T-helper 9 cell (primary cell): ENCODE measurements at regions not wholly inside any gene's neighbourhood (a gene's known extent, or its start where the extent isn't known, plus 50 kb on each side); places are given as distances from the start of the nearest gene placed in this dataset.
"Not testable (repeated sequence)": the region's sequence is repeated elsewhere in the genome, so short reads cannot be mapped to it uniquely, and the experiment has no call there.

Experiments
- DNase-seq: peaks from one replicate; pipeline ENCODE4 v3.0.0-alpha.2; 2020

GRCh38 chr13:19061278-19061677 is 120.3 kb downstream of the TUBA3C start:
- no peak for DNase-seq

GRCh38 chr13:19060311-19061002 is 121.2 kb downstream of the TUBA3C start:
- no peak for DNase-seq

- DNase-seq = no peak
Measured at GRCh38 chr13:19059016-19059780, 122.4 kb downstream of the TUBA3C start.

- DNase-seq = no peak
Measured at GRCh38 chr13:19058566-19058965, 123.1 kb downstream of the TUBA3C start.

- no peak for DNase-seq
Measured at GRCh38 chr13:19057588-19058340, 123.9 kb downstream of the TUBA3C start.

GRCh38 chr13:19056984-19057490 is 124.6 kb downstream of the TUBA3C start:
- no peak for DNase-seq

GRCh38 chr13:19056355-19056880 is 125.2 kb downstream of the TUBA3C start:
- DNase-seq = no peak

DNA sequence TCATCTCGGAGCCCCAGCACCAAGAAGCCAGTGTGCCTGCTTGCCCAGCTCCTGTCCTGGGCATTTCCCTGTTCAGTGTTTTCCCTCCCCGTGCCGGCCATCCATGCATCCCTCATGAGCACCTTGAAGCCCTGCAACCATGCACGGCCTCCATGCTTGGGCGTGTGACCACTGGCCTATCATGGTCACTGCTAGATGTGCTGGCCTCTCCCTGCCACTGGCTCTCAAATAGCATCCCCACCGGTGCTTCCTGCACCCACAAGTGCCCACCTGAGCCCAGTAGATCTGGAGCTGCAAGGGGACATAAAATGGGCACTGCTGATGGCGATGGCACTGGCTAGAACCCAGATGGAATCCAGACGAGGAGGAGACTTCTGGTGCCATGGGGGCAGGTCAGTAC is 126.0 kb downstream of the TUBA3C start:
- no peak for DNase-seq

DNA sequence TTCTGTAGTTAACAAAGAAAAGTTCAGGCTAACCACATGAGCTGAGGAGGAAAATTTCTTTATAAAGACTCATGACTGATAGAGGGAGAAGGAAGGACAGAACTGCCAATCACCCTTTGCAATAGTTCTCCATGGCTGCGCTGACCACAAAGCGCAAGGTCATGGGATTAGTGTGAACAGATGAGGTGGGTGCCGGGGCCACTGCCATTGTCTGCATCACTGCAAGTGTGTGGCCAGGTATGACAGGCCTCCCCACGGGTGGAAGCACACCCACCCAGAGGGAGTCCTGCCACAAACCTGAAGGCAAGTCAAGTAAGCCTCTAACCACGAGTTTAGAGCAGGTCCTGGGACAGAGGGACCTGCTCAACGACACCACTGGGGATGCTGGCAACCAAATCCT is 128.1 kb downstream of the TUBA3C start:
- DNase-seq = no peak

DNA sequence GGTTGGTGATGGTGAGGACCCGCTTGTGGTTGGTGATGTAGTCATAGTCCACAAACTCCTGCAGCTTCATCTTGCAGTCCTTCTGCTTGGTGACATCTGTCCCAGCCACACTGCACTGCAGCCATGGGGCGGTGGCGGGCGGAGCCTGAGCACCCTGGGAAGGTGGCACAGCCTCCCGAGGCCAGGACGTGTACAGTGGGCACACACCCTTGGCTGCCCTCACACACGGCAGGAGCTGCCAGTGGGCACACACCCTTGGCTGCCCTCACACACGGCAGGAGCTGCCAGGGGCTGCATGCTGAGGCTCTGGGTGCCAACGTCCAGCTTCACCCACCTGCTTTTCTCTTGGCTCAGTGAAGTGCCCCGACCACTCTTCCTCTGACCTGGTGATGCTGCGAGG is 128.7 kb downstream of the TUBA3C start:
- no peak for DNase-seq

GRCh38 chr13:19052180-19052579 is 129.4 kb downstream of the TUBA3C start:
- DNase-seq = no peak

- DNase-seq = no peak
Measured at GRCh38 chr13:19050901-19051300, 130.7 kb downstream of the TUBA3C start.

DNA sequence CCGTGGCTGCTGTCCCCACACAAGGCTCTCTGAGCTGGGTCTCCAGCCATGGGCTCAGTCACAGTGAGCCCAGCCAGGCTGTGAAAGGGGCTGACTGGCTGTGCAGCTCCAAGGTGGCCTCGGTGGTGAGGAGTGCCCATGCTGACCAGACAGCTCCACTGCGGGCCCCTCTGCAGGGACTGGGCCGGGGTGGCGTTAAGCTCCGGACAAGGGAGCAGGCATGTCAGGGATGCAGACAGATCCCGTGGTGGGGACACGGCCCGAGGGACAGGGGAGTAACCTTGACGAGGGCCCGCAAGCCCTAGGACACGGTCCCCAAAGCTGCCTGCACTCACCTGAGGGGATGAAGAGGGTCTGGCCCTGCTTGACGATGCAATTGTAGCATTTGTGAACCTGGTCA is 132.0 kb downstream of the TUBA3C start:
- not testable (repeated sequence) for DNase-seq

- DNase-seq = no peak
Measured at GRCh38 chr13:19048381-19048780, 133.2 kb downstream of the TUBA3C start.

GRCh38 chr13:19023115-19023514 is 158.5 kb downstream of the TUBA3C start:
- DNase-seq = no peak

DNA sequence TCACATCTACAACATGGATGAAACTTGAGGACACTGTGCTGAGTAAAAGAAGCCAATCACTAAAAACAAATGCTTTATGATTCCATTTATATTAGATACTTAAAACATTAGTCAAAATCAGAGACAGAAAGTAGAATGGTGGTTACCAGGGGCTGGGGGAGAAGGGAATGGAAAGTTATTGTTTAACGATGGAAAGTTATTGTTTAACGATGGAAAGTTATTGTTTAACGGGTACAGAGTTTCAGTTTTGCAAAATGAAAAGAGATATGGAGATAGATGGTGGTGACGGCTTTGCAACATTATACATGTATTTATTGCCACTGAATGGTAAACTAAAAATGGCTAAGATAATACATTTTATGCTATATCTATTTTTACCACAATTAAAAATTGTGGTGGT is 160.6 kb downstream of the TUBA3C start:
- DNase-seq = no peak

DNA sequence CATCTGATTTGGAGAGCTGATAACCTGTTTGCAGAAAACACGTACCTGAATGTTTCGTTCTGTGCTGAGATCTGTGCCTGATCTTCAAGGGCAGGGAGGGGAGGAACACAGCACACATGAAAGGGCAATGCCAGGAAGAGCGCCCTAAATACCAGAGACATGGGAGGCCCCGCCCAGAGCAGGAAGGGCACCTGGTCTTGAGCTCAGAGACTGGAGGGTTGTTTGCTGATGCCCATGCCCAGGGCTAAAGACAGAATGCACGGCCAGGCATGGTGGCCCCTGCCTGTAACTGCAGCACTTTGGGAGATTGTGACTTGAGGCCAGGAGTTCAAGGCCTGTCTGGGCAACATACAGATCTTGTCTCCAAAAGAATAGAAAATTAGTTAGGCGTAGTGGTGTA is 183.2 kb downstream of the TUBA3C start:
- DNase-seq = no peak

DNA sequence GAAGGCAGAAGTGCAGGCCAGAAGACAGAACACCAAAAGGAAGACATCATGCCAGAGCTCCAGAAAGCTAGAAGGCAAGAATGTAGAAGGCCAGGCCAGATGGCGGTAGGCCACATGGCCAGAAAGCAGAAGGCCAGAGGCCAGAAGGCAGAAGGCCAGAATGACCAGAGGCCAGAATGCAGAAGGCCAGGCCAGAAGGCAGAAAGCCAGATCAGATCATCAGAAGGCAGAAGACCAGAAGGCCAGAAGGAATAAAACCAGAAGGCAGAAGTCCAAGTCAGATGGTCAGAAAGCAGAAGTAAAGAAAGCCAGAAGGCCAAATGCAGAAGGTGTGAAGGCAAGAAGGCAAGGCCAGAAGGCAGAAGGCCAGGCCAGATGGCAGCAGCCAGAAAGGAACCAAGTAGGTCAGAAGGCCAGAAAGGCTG is 185.0 kb downstream of the TUBA3C start:
- no peak for DNase-seq

DNA sequence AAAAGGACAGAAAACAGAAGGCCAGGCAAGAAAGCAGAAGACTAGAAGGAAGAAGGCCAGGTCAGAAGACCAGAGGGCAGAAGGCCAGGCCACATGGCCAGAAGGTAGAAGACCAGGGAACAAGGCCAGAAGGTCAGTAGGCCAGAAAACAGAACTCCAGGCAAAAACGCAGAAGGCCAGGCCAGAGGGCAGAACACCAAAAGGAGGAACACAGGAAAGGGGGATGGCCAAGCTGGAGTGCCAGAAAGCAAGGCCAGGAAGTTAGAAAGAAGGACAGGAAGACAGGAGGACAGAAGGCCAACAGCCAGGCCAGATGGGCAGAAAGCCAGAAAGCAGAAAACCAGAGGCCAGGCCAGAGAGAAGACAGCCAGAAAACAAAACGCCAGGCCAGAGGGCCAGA is 185.4 kb downstream of the TUBA3C start:
- DNase-seq = no peak

- DNase-seq = no peak
Measured at GRCh38 chr13:18995259-18995873, 186.3 kb downstream of the TUBA3C start.

- no peak for DNase-seq
Measured at GRCh38 chr13:18993884-18994660, 187.6 kb downstream of the TUBA3C start.

GRCh38 chr13:18992791-18993190 is 188.8 kb downstream of the TUBA3C start:
- no peak for DNase-seq
